ENCODE measurements at regions not wholly inside any gene's neighbourhood (a gene's known extent, or its start where the extent isn't known, plus 50 kb on each side); places are given as distances from the start of the nearest gene placed in this dataset.

DNA sequence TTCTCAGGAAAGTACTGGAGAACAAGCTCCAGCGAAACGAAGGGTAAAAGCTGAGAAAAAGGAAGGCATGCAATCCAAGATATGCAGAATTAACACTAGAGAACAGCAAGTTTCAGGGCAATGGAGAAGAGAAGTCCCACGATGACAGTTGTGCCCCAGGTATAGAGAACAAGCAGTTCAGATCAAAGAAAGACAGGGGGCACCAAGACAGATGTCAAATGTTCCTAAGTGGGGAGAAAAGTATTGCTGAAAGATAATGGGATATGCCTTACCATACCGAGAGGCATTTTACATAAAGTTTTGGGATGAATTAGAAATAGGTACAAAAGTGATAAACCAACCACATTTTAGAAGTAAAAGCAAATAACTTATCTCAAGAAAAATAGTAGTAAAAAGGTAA, 79.1 kb upstream of the UBE2E3 start:
- no peak for TF ChIP-seq POLR2AphosphoS5 (IDR thresholded peaks at IDR 0.05; ENCODE audit: low read depth, low read length)
- TF ChIP-seq TAF1 (IDR thresholded peaks at IDR 0.05; ENCODE audit: borderline replicate concordance, low read depth, low read length), result no peak
